ENCODE measurements at regions not wholly inside any gene's neighbourhood (a gene's known extent, or its start where the extent isn't known, plus 50 kb on each side); places are given as distances from the start of the nearest gene placed in this dataset.

DNA sequence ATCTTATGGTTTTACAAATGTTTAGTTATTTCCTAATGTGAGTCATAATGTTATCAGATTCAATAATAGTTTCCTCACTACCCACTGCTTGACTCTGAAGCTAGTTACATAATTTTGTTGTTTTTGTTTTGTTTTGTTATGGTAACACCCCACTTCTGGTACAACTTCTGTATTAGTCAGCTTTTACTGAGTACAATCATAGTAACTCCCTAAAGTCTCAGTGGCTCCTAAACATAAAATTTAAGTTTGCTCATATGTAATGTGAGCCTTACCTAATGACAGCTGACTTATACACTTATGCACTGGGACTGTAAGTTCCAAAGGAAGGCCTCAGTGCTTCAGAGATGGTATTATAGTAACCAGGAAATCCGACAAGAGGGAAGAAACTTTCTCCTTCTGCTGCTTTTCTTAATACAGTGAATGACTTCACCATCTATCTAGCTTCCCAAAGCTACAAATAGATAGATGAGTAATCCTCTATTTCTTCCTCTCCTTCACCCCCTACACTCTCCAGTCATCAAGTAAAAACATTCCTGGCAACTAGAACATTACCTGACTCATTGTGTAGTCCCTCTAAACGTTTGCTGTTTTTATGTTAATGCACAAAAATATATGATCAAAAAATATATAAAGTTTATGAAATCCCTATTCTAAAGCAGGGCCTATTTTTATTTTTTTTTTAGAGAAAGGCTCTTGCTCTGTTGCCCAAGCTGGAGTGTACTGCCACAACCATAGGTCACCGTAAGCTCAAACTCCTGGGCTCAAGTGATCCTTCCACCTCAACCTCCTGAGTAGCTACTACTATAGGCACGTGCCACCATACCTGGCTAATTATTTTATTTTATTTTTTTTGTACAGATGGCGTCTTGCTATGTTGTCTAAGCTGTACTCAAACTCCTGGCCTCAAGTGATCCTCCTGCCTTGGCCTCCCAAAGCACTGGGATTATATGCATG lies 563.0 kb downstream of the SOX6 start:
- TF ChIP-seq CTCF (IDR thresholded peaks at IDR 0.05; ENCODE audit: borderline replicate concordance, extremely low read depth, low read length, poor library complexity, severe bottlenecking) (no peak), EZH2 (IDR thresholded peaks at IDR 0.05; ENCODE audit: borderline replicate concordance, low read depth, low read length, severe bottlenecking) (no peak)
